ENCODE measurements at regions not wholly inside any gene's neighbourhood (a gene's known extent, or its start where the extent isn't known, plus 50 kb on each side); places are given as distances from the start of the nearest gene placed in this dataset.

GRCh38 chr6:41439524-41440418 lies 104.4 kb downstream of the NCR2 start:
- TF ChIP-seq CTCF (conservative IDR thresholded peaks at IDR 0.05; ENCODE audit: low read depth, low read length) (no peak), EZH2phosphoT487 (IDR thresholded peaks at IDR 0.05; ENCODE audit: borderline replicate concordance, low read length) (no peak)

Data from PC-3 (cell line).